ENCODE measurements at regions not wholly inside any gene's neighbourhood (a gene's known extent, or its start where the extent isn't known, plus 50 kb on each side); places are given as distances from the start of the nearest gene placed in this dataset.

DNA sequence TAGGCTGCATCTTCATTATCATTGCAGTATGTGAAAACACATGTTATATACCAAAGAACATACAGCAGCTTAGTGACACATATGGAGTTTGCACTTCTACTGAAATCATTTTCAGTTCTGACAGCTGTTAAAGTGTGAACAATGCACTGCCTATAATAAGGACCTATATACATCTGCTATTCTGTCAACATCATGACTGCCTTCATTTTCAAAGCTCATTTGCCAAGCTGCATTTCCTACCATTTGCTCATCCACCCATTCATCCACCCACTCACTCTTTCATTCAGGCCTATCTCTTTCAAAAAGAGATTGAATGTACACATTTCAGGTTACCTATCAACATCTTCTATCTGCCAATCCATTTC lies 81.7 kb upstream of the STK17B start:
- TF ChIP-seq TARDBP (IDR thresholded peaks at IDR 0.05) (no peak), SUZ12 (IDR thresholded peaks at IDR 0.05) (no peak), ZNF384 (IDR thresholded peaks at IDR 0.05) (no peak)

Measured in HEK293T (cell line).